ENCODE measurements at regions not wholly inside any gene's neighbourhood (a gene's known extent, or its start where the extent isn't known, plus 50 kb on each side); places are given as distances from the start of the nearest gene placed in this dataset.

DNA sequence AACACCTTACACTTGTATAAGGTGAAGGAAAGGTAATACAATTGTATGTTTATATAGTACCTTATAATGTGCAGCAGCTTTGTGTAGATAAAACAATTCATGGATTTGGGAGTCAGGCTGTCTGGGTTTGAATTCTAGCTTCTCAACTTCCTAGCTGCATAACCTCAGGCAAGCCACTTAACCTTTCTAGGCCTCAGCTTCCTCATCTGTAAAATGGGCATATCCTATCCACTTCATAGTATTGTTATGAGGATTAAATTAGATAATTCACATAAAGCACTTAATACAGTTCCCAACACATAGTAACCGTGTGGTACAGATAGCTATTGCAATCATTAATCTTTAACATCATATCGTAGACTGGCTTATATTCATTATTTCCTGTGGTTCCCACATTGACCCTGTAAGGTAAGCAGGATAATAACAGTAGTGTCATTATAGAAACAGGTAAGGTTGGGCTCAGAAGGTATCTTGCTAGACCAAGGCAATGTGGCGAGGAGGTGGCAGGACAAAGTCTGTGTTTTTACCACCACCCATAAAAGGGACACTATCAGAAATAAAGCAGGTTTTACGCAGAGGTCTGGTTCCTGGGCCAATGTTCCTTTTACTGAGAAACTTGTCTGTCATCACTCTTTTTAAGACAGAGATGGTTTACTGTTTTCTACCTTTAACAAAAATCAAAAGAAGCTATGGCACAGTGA, 334.1 kb downstream of the RRAGC start:
- TF ChIP-seq, protein P1, sequence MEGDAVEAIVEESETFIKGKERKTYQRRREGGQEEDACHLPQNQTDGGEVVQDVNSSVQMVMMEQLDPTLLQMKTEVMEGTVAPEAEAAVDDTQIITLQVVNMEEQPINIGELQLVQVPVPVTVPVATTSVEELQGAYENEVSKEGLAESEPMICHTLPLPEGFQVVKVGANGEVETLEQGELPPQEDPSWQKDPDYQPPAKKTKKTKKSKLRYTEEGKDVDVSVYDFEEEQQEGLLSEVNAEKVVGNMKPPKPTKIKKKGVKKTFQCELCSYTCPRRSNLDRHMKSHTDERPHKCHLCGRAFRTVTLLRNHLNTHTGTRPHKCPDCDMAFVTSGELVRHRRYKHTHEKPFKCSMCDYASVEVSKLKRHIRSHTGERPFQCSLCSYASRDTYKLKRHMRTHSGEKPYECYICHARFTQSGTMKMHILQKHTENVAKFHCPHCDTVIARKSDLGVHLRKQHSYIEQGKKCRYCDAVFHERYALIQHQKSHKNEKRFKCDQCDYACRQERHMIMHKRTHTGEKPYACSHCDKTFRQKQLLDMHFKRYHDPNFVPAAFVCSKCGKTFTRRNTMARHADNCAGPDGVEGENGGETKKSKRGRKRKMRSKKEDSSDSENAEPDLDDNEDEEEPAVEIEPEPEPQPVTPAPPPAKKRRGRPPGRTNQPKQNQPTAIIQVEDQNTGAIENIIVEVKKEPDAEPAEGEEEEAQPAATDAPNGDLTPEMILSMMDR (IDR thresholded peaks at IDR 0.05; ENCODE audit: low read depth, low read length), result no peak
- H3K4me3 ChIP-seq (ENCODE audit: low read depth, low read length), result no peak overlapping the region

GRCh38 chr1:38524025-38524641, 335.4 kb downstream of the RRAGC start:
- H3K4me3 ChIP-seq (ENCODE audit: low read depth, low read length), result no peak overlapping the region
- TF ChIP-seq, protein P1 (IDR thresholded peaks at IDR 0.05; ENCODE audit: low read depth, low read length), result no peak

DNA sequence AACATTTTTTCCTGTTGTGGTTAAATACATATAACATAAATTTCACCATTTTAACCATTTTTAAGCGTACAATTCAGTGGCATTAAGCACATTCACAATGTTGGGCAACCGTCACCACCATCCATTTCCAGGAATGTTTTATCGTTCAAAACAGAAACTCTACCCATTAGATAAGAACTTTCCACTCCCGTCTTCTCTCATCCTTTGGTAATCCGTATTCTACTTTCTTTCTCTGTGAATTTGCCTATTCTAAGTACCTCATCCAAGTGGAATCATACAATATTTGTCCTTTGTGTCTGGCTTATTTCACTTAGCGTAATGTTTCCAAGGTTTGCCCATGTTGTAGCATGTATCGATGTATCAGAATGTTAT, 336.0 kb downstream of the RRAGC start:
- H3K4me3 ChIP-seq (ENCODE audit: low read depth, low read length), result no peak overlapping the region
- TF ChIP-seq, protein P1 (IDR thresholded peaks at IDR 0.05; ENCODE audit: low read depth, low read length), result no peak

- TF ChIP-seq, protein P1 (IDR thresholded peaks at IDR 0.05; ENCODE audit: low read depth, low read length), result no peak
- no peak overlapping the region for H3K4me3 ChIP-seq (ENCODE audit: low read depth, low read length)
These were observed 336.5 kb downstream of the RRAGC start for GRCh38 chr1:38522915-38523567.

- no peak overlapping the region for H3K4me3 ChIP-seq (ENCODE audit: low read depth, low read length)
These were observed 343.0 kb downstream of the RRAGC start for GRCh38 chr1:38516560-38516959.

GRCh38 chr1:38512789-38513188, 346.8 kb downstream of the RRAGC start:
- TF ChIP-seq, protein P1 (IDR thresholded peaks at IDR 0.05; ENCODE audit: low read depth, low read length), result no peak
- no peak overlapping the region for H3K4me3 ChIP-seq (ENCODE audit: low read depth, low read length)

More at GRCh38 chr1:38516560-38516959, 343.0 kb downstream of the RRAGC start:
- TF ChIP-seq, protein P1 (IDR thresholded peaks at IDR 0.05; ENCODE audit: low read depth, low read length), result no peak

All from WI38 (cell line).